ENCODE measurements at regions not wholly inside any gene's neighbourhood (a gene's known extent, or its start where the extent isn't known, plus 50 kb on each side); places are given as distances from the start of the nearest gene placed in this dataset.

- no peak for TF ChIP-seq REST (IDR thresholded peaks at IDR 0.05; ENCODE audit: borderline replicate concordance)
- TF ChIP-seq REST (CRISPR knock-in tag; IDR thresholded peaks at IDR 0.05; ENCODE audit: low read depth) = no peak
- no peak for TF ChIP-seq ARID1B (IDR thresholded peaks at IDR 0.05)
- TF ChIP-seq HINFP (tag; conservative IDR thresholded peaks at IDR 0.05; ENCODE audit: low read depth) = no peak
- no peak for TF ChIP-seq ZNF644 (tag; IDR thresholded peaks at IDR 0.05; ENCODE audit: low read depth)
- TF ChIP-seq SAFB (IDR thresholded peaks at IDR 0.05; ENCODE audit: borderline replicate concordance, low read depth, low read length) = no peak
- TF ChIP-seq HEY1 (CRISPR knock-in tag; IDR thresholded peaks at IDR 0.05; ENCODE audit: borderline replicate concordance) = no peak
- no peak for TF ChIP-seq CTCFL (IDR thresholded peaks at IDR 0.05; ENCODE audit: borderline replicate concordance, insufficient read depth, low read depth, low read length, poor library complexity, severe bottlenecking)
These were observed 144.0 kb upstream of the IRX6 start (continued) for GRCh38 chr16:55179852-55180585.

All from K562 (cell line).